Head of caudate nucleus (tissue), 42 donors: ENCODE measurements at regions not wholly inside any gene's neighbourhood (a gene's known extent, or its start where the extent isn't known, plus 50 kb on each side); places are given as distances from the start of the nearest gene placed in this dataset.
A peak's percentile ranks its signal among the peaks of the same experiment; 100 is the strongest.

Source experiments
- DNase-seq, 42 donors: peaks; one replicate each; pipeline versions ENCODE4 v3.0.0 to v3.0.0-alpha.2; 2020 to 2021; ENCODE audit warnings: mixed read lengths in 7 of 42
- intact Hi-C: fragments of 100-400 bp; cut with DNase I; formaldehyde crosslinking; loops from one replicate; pipeline ENCODE4 v1.15.0; 2022

GRCh38 chr7:33700001-33700899, 205.1 kb upstream of the BMPER start:
- no peak for DNase-seq
- intact Hi-C loops = no loop called here

GRCh38 chr7:33701189-33701740, 204.1 kb upstream of the BMPER start:
- DNase-seq = no peak
- intact Hi-C loops = no loop called here

GRCh38 chr7:33701927-33702326, 203.4 kb upstream of the BMPER start:
- intact Hi-C loops = no loop called here
- no peak for DNase-seq

- DNase-seq = no peak
- intact Hi-C loops = no loop called here
These were observed 202.8 kb upstream of the BMPER start for GRCh38 chr7:33702514-33703054.

- no peak for DNase-seq
- intact Hi-C loops = no loop called here
These were observed 200.0 kb upstream of the BMPER start for GRCh38 chr7:33705333-33705833.

GRCh38 chr7:33706186-33706585, 199.2 kb upstream of the BMPER start:
- intact Hi-C loops = no loop called here
- no peak for DNase-seq

GRCh38 chr7:33706771-33707200, 198.6 kb upstream of the BMPER start:
- intact Hi-C loops = no loop called here
- DNase-seq = no peak

- DNase-seq = no peak
- intact Hi-C loops = no loop called here
These were observed 197.9 kb upstream of the BMPER start for GRCh38 chr7:33707427-33707826.

- DNase-seq = no peak
- intact Hi-C loops = no loop called here
These were observed 194.7 kb upstream of the BMPER start for GRCh38 chr7:33710608-33711007.

- DNase-seq = no peak
These were observed 193.9 kb upstream of the BMPER start for GRCh38 chr7:33711231-33712019.

GRCh38 chr7:33712020-33712414, 193.3 kb upstream of the BMPER start:
- intact Hi-C loops = no loop called here
- no peak for DNase-seq

More at GRCh38 chr7:33711231-33712019, 193.9 kb upstream of the BMPER start:
- intact Hi-C loops = no loop called here

- intact Hi-C loops = no loop called here
- no peak for DNase-seq
These were observed 191.1 kb upstream of the BMPER start for GRCh38 chr7:33714208-33714607.

- intact Hi-C loops = no loop called here
- DNase-seq = peak in 7 of 42 donors; percentile 11 to 53 (median 23)
These were observed 188.5 kb upstream of the BMPER start for GRCh38 chr7:33716581-33717477.

- intact Hi-C loops = no loop called here
- DNase-seq = peak in 27 of 42 donors; percentile 7 to 65 (median 27)
These were observed 186.2 kb upstream of the BMPER start for GRCh38 chr7:33719059-33719581.

- no peak for DNase-seq
- intact Hi-C loops = no loop called here
These were observed 185.2 kb upstream of the BMPER start for GRCh38 chr7:33720139-33720538.

GRCh38 chr7:33720870-33721269, 184.5 kb upstream of the BMPER start:
- intact Hi-C loops = no loop called here
- no peak for DNase-seq

GRCh38 chr7:33721895-33722294, 183.4 kb upstream of the BMPER start:
- intact Hi-C loops = no loop called here
- no peak for DNase-seq
